ENCODE measurements at regions not wholly inside any gene's neighbourhood (a gene's known extent, or its start where the extent isn't known, plus 50 kb on each side); places are given as distances from the start of the nearest gene placed in this dataset.

- in situ Hi-C loops (cut with HindIII; ENCODE audit: low pct_unique_long_range_greater_than_20kb, low sequenced_read_pairs), result loop anchor here (10.0 kb wide), 1 partner anchor 57 kb away; no protein-coding TSS in a partner anchor
- DNase-seq (ENCODE audit: low read depth), result no peak
Observed at GRCh38 chr6:100171533-100172321, 177.7 kb upstream of the MCHR2 start.

GRCh38 chr6:100168148-100168547 lies 174.1 kb upstream of the MCHR2 start:
- in situ Hi-C loops (cut with HindIII; ENCODE audit: low pct_unique_long_range_greater_than_20kb, low sequenced_read_pairs), result no loop called here

GRCh38 chr6:100167585-100167984 lies 173.6 kb upstream of the MCHR2 start:
- in situ Hi-C loops (cut with HindIII; ENCODE audit: low pct_unique_long_range_greater_than_20kb, low sequenced_read_pairs), result no loop called here
- DNase-seq (ENCODE audit: low read depth), result no peak

More at GRCh38 chr6:100168148-100168547, 174.1 kb upstream of the MCHR2 start:
- no peak for DNase-seq (ENCODE audit: low read depth)

GRCh38 chr6:100166956-100167355 lies 172.9 kb upstream of the MCHR2 start:
- in situ Hi-C loops (cut with HindIII; ENCODE audit: low pct_unique_long_range_greater_than_20kb, low sequenced_read_pairs), result no loop called here
- DNase-seq (ENCODE audit: low read depth), result no peak

GRCh38 chr6:100165442-100165841 lies 171.4 kb upstream of the MCHR2 start:
- DNase-seq (ENCODE audit: low read depth), result no peak
- in situ Hi-C loops (cut with HindIII; ENCODE audit: low pct_unique_long_range_greater_than_20kb, low sequenced_read_pairs), result no loop called here

GRCh38 chr6:100163035-100163434 lies 169.0 kb upstream of the MCHR2 start:
- in situ Hi-C loops (cut with HindIII; ENCODE audit: low pct_unique_long_range_greater_than_20kb, low sequenced_read_pairs), result no loop called here
- DNase-seq (ENCODE audit: low read depth), result no peak

- in situ Hi-C loops (cut with HindIII; ENCODE audit: low pct_unique_long_range_greater_than_20kb, low sequenced_read_pairs), result no loop called here
- DNase-seq (ENCODE audit: low read depth), result no peak
Observed at GRCh38 chr6:100161782-100162365, 167.9 kb upstream of the MCHR2 start.

- in situ Hi-C loops (cut with HindIII; ENCODE audit: low pct_unique_long_range_greater_than_20kb, low sequenced_read_pairs), result no loop called here
- no peak for DNase-seq (ENCODE audit: low read depth)
Observed at GRCh38 chr6:100160930-100161329, 166.9 kb upstream of the MCHR2 start.

- in situ Hi-C loops (cut with HindIII; ENCODE audit: low pct_unique_long_range_greater_than_20kb, low sequenced_read_pairs), result no loop called here
- DNase-seq (ENCODE audit: low read depth), result no peak
Observed at GRCh38 chr6:100155141-100155540, 161.1 kb upstream of the MCHR2 start.

- DNase-seq (ENCODE audit: low read depth), result no peak
- in situ Hi-C loops (cut with HindIII; ENCODE audit: low pct_unique_long_range_greater_than_20kb, low sequenced_read_pairs), result no loop called here
Observed at GRCh38 chr6:100153636-100154275, 159.7 kb upstream of the MCHR2 start.

- in situ Hi-C loops (cut with HindIII; ENCODE audit: low pct_unique_long_range_greater_than_20kb, low sequenced_read_pairs), result no loop called here
- DNase-seq (ENCODE audit: low read depth), result no peak
Observed at GRCh38 chr6:100152201-100152600, 158.2 kb upstream of the MCHR2 start.

GRCh38 chr6:100144991-100145390 lies 151.0 kb upstream of the MCHR2 start:
- in situ Hi-C loops (cut with HindIII; ENCODE audit: low pct_unique_long_range_greater_than_20kb, low sequenced_read_pairs), result no loop called here
- no peak for DNase-seq (ENCODE audit: low read depth)

- DNase-seq (ENCODE audit: low read depth), result no peak
- in situ Hi-C loops (cut with HindIII; ENCODE audit: low pct_unique_long_range_greater_than_20kb, low sequenced_read_pairs), result no loop called here
Observed at GRCh38 chr6:100138346-100139022, 144.5 kb upstream of the MCHR2 start.

GRCh38 chr6:100137759-100138158 lies 143.7 kb upstream of the MCHR2 start:
- in situ Hi-C loops (cut with HindIII; ENCODE audit: low pct_unique_long_range_greater_than_20kb, low sequenced_read_pairs), result no loop called here
- DNase-seq (ENCODE audit: low read depth), result no peak

GRCh38 chr6:100136590-100136989 lies 142.6 kb upstream of the MCHR2 start:
- DNase-seq (ENCODE audit: low read depth), result no peak
- in situ Hi-C loops (cut with HindIII; ENCODE audit: low pct_unique_long_range_greater_than_20kb, low sequenced_read_pairs), result no loop called here

GRCh38 chr6:100135977-100136376 lies 142.0 kb upstream of the MCHR2 start:
- in situ Hi-C loops (cut with HindIII; ENCODE audit: low pct_unique_long_range_greater_than_20kb, low sequenced_read_pairs), result no loop called here
- no peak for DNase-seq (ENCODE audit: low read depth)

- in situ Hi-C loops (cut with HindIII; ENCODE audit: low pct_unique_long_range_greater_than_20kb, low sequenced_read_pairs), result no loop called here
- no peak for DNase-seq (ENCODE audit: low read depth)
Observed at GRCh38 chr6:100134703-100135102, 140.7 kb upstream of the MCHR2 start.

GRCh38 chr6:100134297-100134696 lies 140.3 kb upstream of the MCHR2 start:
- DNase-seq (ENCODE audit: low read depth), result no peak
- in situ Hi-C loops (cut with HindIII; ENCODE audit: low pct_unique_long_range_greater_than_20kb, low sequenced_read_pairs), result no loop called here

GRCh38 chr6:100132005-100132404 lies 138.0 kb upstream of the MCHR2 start:
- in situ Hi-C loops (cut with HindIII; ENCODE audit: low pct_unique_long_range_greater_than_20kb, low sequenced_read_pairs), result no loop called here

More at GRCh38 chr6:100132005-100132404, 138.0 kb upstream of the MCHR2 start:
- DNase-seq (ENCODE audit: low read depth), result no peak

All from Caki2 (cell line).